ENCODE measurements at regions not wholly inside any gene's neighbourhood (a gene's known extent, or its start where the extent isn't known, plus 50 kb on each side); places are given as distances from the start of the nearest gene placed in this dataset.
A peak's percentile ranks its signal among the peaks of the same experiment; 100 is the strongest.
"Not testable (repeated sequence)": the region's sequence is repeated elsewhere in the genome, so short reads cannot be mapped to it uniquely, and the experiment has no call there.

DNA sequence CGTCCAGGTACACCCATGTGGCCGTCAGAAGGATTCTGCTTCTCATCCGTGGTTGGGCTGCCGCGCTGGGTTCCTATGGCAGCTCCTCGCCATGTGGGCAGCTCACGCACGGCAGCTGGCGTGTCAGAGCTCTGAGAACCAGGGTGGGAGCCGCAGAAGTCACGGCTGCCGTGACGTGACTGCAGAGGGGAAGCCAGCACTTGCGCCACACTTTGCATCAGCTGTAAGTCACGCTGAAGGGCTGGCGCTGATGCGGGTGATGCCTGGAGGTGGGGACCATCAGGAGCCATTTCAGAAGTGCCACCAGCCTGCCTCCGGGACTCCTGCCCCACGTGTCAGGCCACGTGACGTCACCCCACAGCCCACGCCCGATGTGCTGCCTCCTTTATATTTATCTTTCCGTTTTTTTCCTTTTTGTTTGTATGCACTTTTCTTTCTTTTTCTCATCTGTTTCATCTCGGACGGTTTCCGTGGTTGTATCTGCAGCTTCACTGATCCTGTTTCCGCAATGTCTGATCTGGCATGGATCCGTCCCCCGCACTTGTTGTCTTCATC lies 133.2 kb downstream of the IGLL1 start:
- H3K4me1 ChIP-seq = no peaks in the 10 kb centered on the region
- no peaks in the 10 kb centered on the region for H3K36me3 ChIP-seq
- ATAC-seq (no peak), DNase-seq (no peak)
- no peaks in the 10 kb centered on the region for H3K9me3 ChIP-seq
- TF ChIP-seq, protein P1, sequence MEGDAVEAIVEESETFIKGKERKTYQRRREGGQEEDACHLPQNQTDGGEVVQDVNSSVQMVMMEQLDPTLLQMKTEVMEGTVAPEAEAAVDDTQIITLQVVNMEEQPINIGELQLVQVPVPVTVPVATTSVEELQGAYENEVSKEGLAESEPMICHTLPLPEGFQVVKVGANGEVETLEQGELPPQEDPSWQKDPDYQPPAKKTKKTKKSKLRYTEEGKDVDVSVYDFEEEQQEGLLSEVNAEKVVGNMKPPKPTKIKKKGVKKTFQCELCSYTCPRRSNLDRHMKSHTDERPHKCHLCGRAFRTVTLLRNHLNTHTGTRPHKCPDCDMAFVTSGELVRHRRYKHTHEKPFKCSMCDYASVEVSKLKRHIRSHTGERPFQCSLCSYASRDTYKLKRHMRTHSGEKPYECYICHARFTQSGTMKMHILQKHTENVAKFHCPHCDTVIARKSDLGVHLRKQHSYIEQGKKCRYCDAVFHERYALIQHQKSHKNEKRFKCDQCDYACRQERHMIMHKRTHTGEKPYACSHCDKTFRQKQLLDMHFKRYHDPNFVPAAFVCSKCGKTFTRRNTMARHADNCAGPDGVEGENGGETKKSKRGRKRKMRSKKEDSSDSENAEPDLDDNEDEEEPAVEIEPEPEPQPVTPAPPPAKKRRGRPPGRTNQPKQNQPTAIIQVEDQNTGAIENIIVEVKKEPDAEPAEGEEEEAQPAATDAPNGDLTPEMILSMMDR (IDR thresholded peaks at IDR 0.05) = no peak
- intact Hi-C loops (cut with DNase I) = no loop called here
- no peak overlapping the region for H3K4me3 ChIP-seq
- H3K27me3 ChIP-seq = no peaks in the 10 kb centered on the region
- no peak overlapping the region for H3K27ac ChIP-seq

- H3K27ac ChIP-seq; DNase-seq; H3K27me3 ChIP-seq; H3K4me3 ChIP-seq; ATAC-seq; H3K4me1 ChIP-seq; H3K36me3 ChIP-seq; intact Hi-C loops (cut with DNase I); H3K9me3 ChIP-seq: not testable (repeated sequence)
Measured at GRCh38 chr22:23446194-23446593, 133.9 kb downstream of the IGLL1 start.

- intact Hi-C loops (cut with DNase I); H3K27me3 ChIP-seq; H3K4me1 ChIP-seq; DNase-seq; H3K4me3 ChIP-seq; H3K9me3 ChIP-seq; H3K27ac ChIP-seq; ATAC-seq; H3K36me3 ChIP-seq: not testable (repeated sequence)
Measured at GRCh38 chr22:23443905-23444304, 136.2 kb downstream of the IGLL1 start.

DNA sequence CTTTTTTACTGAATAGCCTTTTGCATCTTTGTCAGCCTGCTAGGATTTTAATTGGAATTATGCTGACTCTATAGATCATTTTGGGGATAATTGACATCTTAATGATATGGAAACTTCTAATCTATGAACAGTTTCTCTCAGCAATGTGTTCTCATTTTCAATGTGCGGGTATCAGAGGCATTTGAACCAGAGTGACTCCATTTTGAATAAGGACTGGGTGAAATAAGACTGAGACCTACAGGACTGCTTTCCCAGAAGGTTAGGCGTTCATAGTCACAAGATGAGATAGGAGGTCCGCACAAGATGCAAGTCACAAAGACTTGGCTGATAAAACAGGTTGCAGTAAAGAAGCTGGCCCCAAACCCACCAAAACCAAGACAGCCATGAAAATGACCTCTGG lies 140.5 kb downstream of the IGLL1 start:
- DNase-seq; ATAC-seq; H3K27me3 ChIP-seq; H3K4me3 ChIP-seq; H3K27ac ChIP-seq; H3K9me3 ChIP-seq; intact Hi-C loops (cut with DNase I); H3K4me1 ChIP-seq; H3K36me3 ChIP-seq: not testable (repeated sequence)

- H3K27ac ChIP-seq = no peak overlapping the region
- no peaks in the 10 kb centered on the region for H3K36me3 ChIP-seq
- no peaks in the 10 kb centered on the region for H3K27me3 ChIP-seq
- ATAC-seq (no peak), DNase-seq (no peak)
- H3K4me3 ChIP-seq = no peak overlapping the region
- no peaks in the 10 kb centered on the region for H3K9me3 ChIP-seq
- peaks cover 3% of the 10 kb centered on the region for H3K4me1 ChIP-seq
- TF ChIP-seq, protein P1 (IDR thresholded peaks at IDR 0.05) = no peak
- intact Hi-C loops (cut with DNase I) = no loop called here
Measured at GRCh38 chr22:23438216-23438615, 141.9 kb downstream of the IGLL1 start.

DNA sequence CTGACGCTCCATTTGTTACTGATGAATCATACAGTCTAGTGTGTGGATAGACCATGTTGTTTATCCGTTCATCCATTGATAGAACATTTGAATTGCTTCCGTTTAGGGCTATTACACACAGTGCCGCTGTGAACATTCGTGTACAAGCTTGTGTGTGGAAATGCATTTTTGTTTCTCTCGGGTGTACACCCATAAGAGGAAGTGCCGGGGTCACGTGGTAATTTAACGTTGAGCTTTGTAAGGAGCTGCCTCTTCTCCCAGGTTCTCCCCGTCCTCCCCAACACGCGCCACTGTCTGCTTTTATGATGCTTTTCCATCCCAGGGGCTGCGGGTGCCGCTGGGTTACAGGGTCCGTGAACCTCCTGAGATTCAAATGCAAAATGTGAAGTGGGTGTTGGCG lies 142.3 kb downstream of the IGLL1 start:
- intact Hi-C loops (cut with DNase I) = no loop called here
- DNase-seq = no peak
- no peaks in the 10 kb centered on the region for H3K27me3 ChIP-seq
- H3K36me3 ChIP-seq = no peaks in the 10 kb centered on the region
- H3K4me3 ChIP-seq = no peak overlapping the region
- no peak overlapping the region for H3K27ac ChIP-seq
- ATAC-seq = no peak
- TF ChIP-seq, protein P1 (IDR thresholded peaks at IDR 0.05) = no peak
- peaks cover 3% of the 10 kb centered on the region for H3K4me1 ChIP-seq
- no peaks in the 10 kb centered on the region for H3K9me3 ChIP-seq

DNA sequence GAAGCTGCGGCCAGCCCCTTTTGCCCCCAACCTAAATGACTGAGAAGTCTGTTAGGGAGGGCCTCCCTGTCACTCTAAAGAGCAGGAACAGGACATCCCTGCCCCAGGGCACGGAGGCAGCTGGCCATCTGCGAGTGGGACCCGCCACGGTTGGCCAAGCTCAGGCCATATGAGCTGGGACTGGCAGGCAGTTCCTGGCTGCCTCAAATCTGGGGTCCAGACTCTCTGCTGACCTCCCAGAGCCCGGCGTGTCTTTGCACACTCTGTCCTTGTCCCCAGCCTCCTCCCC lies 143.0 kb downstream of the IGLL1 start:
- ATAC-seq; H3K27ac ChIP-seq; H3K4me1 ChIP-seq; H3K36me3 ChIP-seq; H3K27me3 ChIP-seq; DNase-seq; intact Hi-C loops (cut with DNase I); H3K9me3 ChIP-seq; H3K4me3 ChIP-seq: not testable (repeated sequence)

- not testable (repeated sequence) for H3K9me3 ChIP-seq
- peak; percentile 61 for DNase-seq
Measured at GRCh38 chr22:23436354-23437106, 143.6 kb downstream of the IGLL1 start.

GRCh38 chr22:23435186-23435585 lies 144.9 kb downstream of the IGLL1 start:
- H3K27ac ChIP-seq; DNase-seq; H3K36me3 ChIP-seq; H3K4me3 ChIP-seq; ATAC-seq; H3K27me3 ChIP-seq; H3K9me3 ChIP-seq; intact Hi-C loops (cut with DNase I); H3K4me1 ChIP-seq: not testable (repeated sequence)

More at GRCh38 chr22:23436354-23437106, 143.6 kb downstream of the IGLL1 start:
- H3K4me3 ChIP-seq; intact Hi-C loops (cut with DNase I); H3K27ac ChIP-seq; H3K36me3 ChIP-seq; H3K4me1 ChIP-seq; H3K27me3 ChIP-seq; ATAC-seq: not testable (repeated sequence)

DNA sequence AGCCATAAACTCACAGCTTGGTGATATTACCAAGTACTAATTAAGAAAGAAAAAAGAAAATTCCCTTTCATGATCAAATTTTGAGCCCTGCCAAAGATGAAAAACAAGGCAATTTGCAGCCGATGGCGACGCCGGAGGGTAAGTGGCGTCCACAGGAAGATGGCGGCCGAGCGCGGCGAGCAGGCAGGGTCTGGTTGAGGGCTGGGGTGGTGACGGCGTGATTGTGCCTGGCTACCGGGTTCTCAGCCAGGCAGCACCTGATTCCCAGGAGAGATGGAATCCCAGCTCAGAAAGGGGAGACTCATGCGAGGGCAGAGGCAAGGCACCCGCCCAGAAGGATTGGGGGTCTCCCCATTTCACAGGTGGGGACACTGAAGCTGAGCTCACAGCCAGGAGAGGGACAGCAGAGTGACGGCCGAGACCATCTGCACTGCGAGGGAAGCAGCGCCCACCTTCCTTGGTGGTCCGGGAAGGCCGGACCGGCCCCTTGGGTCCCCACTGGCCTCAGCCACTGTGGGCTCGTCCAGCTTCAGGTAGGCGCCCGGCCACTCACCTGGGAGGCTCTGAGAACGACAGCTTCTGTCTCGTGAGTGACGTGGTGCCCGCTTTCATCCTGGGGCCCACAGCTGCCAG lies 145.8 kb downstream of the IGLL1 start:
- H3K36me3 ChIP-seq; H3K4me1 ChIP-seq; intact Hi-C loops (cut with DNase I); H3K27ac ChIP-seq; DNase-seq; H3K27me3 ChIP-seq; H3K4me3 ChIP-seq; ATAC-seq; H3K9me3 ChIP-seq: not testable (repeated sequence)

Measured in upper lobe of right lung (tissue), 1 donor.